Breast epithelium (tissue), 4 donors: ENCODE measurements at regions not wholly inside any gene's neighbourhood (a gene's known extent, or its start where the extent isn't known, plus 50 kb on each side); places are given as distances from the start of the nearest gene placed in this dataset.
A peak's percentile ranks its signal among the peaks of the same experiment; 100 is the strongest.
"Not testable (repeated sequence)": the region's sequence is repeated elsewhere in the genome, so short reads cannot be mapped to it uniquely, and the experiment has no call there.

Experiments used
- DNase-seq, 2 donors: peaks; one replicate each; pipeline ENCODE4 v3.0.0-alpha.2; 2019; ENCODE audit warnings: low spot score in 2 of 2
- H3K27ac ChIP-seq, 2 donors: fragments of 200-600 bp; sonication (generic) in 1 of 2; one replicate each; pipeline ENCODE4 v1.5.1; 2016 to 2019; ENCODE audit warnings: mild to moderate bottlenecking in 1 of 2
- H3K27me3 ChIP-seq, 2 donors: fragments of 200-600 bp; sonication (generic) in 1 of 2; one replicate each; pipeline versions ENCODE4 v1.5.1 to v1.6.0; 2017 to 2019; ENCODE audit warnings: control low read depth in 1 of 2, mild to moderate bottlenecking in 1 of 2
- H3K36me3 ChIP-seq: fragments of 200-600 bp; one replicate; pipeline ENCODE4 v1.5.1; 2019
- H3K4me1 ChIP-seq, 2 donors: fragments of 200-600 bp; sonication (generic); one replicate each; pipeline ENCODE4 v1.5.1; 2016 to 2019; ENCODE audit warnings: control low read depth in 1 of 2
- H3K4me3 ChIP-seq, 3 donors: fragments of 200-600 bp; sonication (generic); 1 replicate in 2 of 3; 2 replicates in 1 of 3; pipeline ENCODE4 v1.5.1; 2016 to 2019; ENCODE audit warnings: mild to moderate bottlenecking in 3 of 3, moderate library complexity in 2 of 3
- H3K9me3 ChIP-seq, 2 donors: fragments of 200-600 bp; sonication (generic) in 1 of 2; one replicate each; pipeline ENCODE4 v1.5.1; 2016 to 2019; ENCODE audit warnings: control low read depth in 1 of 2
- POLR2A ChIP-seq: fragments of 450-650 bp; IDR thresholded peaks from one replicate; pipeline ENCODE4 v1.6.1; 2016; ENCODE audit warnings: antibody characterized with exemption, mild to moderate bottlenecking, moderate library complexity
- POLR2AphosphoS5 ChIP-seq, 3 donors: sonication (generic); formaldehyde crosslinking; IDR thresholded peaks; one replicate each; pipeline ENCODE4 v1.6.1; 2017; ENCODE audit warnings: antibody characterized with exemption in 3 of 3
- intact Hi-C: fragments of 100-400 bp; cut with DNase I; formaldehyde crosslinking; loops from one replicate; pipeline ENCODE4 v1.15.1; 2023; ENCODE audit warnings: low total_unique reads
- TF ChIP-seq, protein P1 (sequence below), 3 donors: fragments of 450-650 bp; IDR thresholded peaks; one replicate each; pipeline ENCODE4 v1.5.1; 2016 to 2017; ENCODE audit warnings: antibody characterized with exemption in 3 of 3, mild to moderate bottlenecking in 3 of 3, moderate library complexity in 3 of 3

DNA sequence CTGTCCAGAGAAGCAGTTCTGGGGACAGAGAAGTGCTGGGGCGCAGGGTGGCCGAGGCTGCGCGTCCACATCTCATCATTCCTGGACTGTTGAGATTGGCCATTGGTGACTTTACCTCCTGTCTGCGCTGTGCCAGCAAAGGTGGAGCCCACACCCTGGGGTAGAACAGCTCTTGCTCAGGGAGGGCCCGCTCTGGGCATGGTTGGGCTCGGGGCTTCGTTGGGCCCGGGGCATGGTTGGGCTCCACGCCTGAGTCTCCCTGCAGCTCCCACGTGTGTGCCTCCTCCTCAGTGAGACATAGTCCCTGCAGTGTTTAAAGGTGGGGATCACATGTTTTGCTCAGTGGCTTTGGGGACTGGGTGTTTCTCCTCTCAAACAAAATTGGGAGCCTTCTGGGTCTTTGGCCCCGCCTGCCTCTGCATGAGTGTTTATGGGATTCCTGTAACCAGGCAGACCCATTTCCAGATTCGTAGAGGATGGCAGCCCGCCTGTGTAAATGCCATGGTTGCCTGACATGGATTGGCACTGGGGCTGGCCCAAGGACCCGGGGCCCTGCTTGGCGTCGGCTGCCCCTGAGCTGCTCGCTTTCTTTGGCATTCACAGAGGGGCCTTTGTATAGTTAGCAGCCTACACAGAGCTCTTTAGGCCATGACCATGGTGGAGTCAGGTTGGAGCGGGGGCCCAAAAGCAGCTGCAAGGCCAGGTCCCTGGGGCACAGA, 104.6 kb downstream of the TLR5 start:
- Histone ChIP-seq H3K4me3 (no peak overlapping the region), H3K9me3 (no peaks in the 10 kb centered on the region), H3K36me3 (no peaks in the 10 kb centered on the region), H3K27me3 (no peaks in the 10 kb centered on the region), H3K27ac (no peak overlapping the region), H3K4me1 (no peaks in the 10 kb centered on the region)
- intact Hi-C loops, result no loop called here
- no peak for DNase-seq
- TF ChIP-seq, protein P1, sequence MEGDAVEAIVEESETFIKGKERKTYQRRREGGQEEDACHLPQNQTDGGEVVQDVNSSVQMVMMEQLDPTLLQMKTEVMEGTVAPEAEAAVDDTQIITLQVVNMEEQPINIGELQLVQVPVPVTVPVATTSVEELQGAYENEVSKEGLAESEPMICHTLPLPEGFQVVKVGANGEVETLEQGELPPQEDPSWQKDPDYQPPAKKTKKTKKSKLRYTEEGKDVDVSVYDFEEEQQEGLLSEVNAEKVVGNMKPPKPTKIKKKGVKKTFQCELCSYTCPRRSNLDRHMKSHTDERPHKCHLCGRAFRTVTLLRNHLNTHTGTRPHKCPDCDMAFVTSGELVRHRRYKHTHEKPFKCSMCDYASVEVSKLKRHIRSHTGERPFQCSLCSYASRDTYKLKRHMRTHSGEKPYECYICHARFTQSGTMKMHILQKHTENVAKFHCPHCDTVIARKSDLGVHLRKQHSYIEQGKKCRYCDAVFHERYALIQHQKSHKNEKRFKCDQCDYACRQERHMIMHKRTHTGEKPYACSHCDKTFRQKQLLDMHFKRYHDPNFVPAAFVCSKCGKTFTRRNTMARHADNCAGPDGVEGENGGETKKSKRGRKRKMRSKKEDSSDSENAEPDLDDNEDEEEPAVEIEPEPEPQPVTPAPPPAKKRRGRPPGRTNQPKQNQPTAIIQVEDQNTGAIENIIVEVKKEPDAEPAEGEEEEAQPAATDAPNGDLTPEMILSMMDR (IDR thresholded peaks at IDR 0.05), result no peak
- no peak for TF ChIP-seq POLR2A
- no peak for TF ChIP-seq POLR2AphosphoS5 (IDR thresholded peaks at IDR 0.05)

DNA sequence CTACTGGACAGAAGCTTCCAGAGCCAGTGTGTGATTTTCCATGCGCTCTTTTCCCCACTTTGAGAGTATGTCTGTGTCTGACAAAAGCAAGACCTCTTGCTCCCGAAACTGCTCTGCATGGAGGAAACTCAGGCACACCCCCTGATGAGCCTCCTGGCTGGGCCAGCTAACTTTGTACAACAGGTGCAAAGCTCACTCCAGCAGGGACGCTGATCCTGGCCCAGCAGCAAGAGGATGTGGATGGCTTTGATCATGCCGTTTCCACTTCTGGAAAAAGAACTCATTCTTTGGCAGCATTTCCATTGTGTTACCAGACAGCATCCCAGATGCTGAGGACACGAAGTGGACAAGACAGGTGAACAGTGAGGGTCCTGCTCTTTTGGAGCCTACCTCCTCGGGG, 103.1 kb downstream of the TLR5 start:
- no peak overlapping the region for H3K27ac ChIP-seq
- intact Hi-C loops, result no loop called here

DNA sequence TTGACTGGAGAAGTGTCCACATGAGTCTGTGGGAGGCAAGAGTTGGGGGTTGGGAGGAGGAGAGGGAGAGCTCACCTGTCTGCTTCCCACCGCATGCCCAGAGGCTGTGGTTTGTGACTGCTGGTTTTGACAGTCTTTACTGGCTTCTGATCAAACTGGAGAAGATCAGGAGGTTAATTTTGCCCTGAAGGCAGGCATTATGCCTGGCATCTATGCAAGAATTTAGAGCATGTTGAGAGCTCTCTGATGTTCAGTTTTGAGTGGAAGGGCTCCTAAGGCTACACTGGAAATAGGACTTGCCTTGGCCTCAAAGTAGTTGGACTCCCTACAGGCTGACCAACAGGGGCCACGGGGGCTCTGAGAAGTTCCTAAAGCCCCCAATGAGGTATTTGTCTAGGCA, 101.6 kb downstream of the TLR5 start:
- Histone ChIP-seq H3K27me3 (no peaks in the 10 kb centered on the region), H3K9me3 (peaks cover 0 to 12% of the 10 kb centered on the region in 2 donors), H3K4me3 (no peak overlapping the region), H3K4me1 (no peaks in the 10 kb centered on the region), H3K36me3 (no peaks in the 10 kb centered on the region), H3K27ac (no peak overlapping the region)
- intact Hi-C loops, result no loop called here
- TF ChIP-seq POLR2AphosphoS5 (IDR thresholded peaks at IDR 0.05) (no peak), POLR2A (no peak)
- TF ChIP-seq, protein P1 (IDR thresholded peaks at IDR 0.05), result no peak
- peak in 1 of 2 donors; percentile 24 for DNase-seq

More for the DNA sequence above, 103.1 kb downstream of the TLR5 start:
- H3K4me3 ChIP-seq, result no peak overlapping the region
- no peaks in the 10 kb centered on the region for H3K4me1 ChIP-seq
- no peak for TF ChIP-seq POLR2A
- TF ChIP-seq, protein P1 (IDR thresholded peaks at IDR 0.05), result no peak
- TF ChIP-seq POLR2AphosphoS5 (IDR thresholded peaks at IDR 0.05), result no peak
- H3K36me3 ChIP-seq, result no peaks in the 10 kb centered on the region
- DNase-seq, result no peak
- no peaks in the 10 kb centered on the region for H3K9me3 ChIP-seq
- no peaks in the 10 kb centered on the region for H3K27me3 ChIP-seq

DNA sequence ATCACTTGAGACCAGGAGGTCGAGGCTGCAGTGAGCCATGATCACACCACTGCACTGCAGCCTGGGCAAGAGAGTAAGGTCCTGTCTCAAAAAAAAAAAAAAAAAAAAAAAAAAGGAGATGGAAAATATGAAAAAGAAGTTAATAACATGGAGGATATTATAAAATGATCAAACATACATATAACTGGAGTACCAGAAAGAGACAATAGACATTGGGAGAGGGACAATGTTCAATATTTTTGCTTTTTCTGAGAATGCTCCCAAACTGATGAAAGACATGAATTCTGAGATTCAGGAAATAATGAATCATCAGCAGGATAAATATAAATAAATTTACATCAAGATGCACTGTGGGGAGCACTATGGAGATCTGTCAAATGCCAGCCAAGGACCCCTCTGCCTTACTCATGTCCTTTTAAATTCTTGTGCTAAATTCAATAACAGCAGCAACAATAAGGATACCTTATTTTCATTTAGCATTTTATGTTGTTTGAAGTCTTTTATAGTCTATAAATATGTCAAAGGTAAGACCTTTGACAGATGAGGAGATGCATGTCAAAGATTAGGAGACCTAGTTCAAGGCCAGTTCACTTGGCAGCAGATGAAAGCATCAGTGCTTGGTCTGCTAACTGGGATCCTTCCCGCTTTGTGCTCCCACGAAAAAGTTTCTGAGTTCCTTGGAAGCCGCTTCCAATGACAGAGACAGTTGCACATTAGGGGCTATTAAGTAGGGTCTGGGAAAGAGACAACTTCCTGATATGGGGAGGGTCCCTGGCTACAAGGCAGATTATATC, 97.7 kb downstream of the TLR5 start:
- H3K9me3 ChIP-seq, result peaks cover 0 to 19% of the 10 kb centered on the region in 2 donors
- H3K4me3 ChIP-seq, result no peak overlapping the region
- intact Hi-C loops, result no loop called here
- DNase-seq, result no peak
- no peak overlapping the region for H3K27ac ChIP-seq
- no peaks in the 10 kb centered on the region for H3K27me3 ChIP-seq
- no peaks in the 10 kb centered on the region for H3K4me1 ChIP-seq
- no peaks in the 10 kb centered on the region for H3K36me3 ChIP-seq
- TF ChIP-seq POLR2A, result no peak
- TF ChIP-seq, protein P1 (IDR thresholded peaks at IDR 0.05), result no peak

DNA sequence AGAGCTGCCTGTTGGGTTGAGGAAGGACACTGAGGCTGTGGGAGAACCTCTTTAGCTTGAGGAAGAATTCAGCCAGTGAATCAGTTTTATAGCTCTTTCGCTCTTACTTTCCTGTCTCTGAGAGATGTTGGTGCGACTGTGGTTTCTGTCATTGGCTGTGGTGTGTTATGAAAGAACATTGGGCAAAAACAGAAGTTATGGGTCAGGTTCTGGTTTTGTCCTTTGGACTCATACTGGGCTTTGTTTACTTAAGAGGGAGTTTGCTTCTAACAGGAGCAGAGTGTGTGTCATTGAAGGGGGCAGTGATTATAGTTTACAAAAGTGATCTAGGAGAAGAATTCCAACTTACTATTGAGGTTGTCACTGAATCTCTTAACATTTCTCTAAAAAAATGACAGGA, 97.0 kb downstream of the TLR5 start:
- Histone ChIP-seq H3K27ac (no peak overlapping the region), H3K9me3 (peaks cover 0 to 19% of the 10 kb centered on the region in 2 donors), H3K27me3 (no peaks in the 10 kb centered on the region), H3K36me3 (no peaks in the 10 kb centered on the region), H3K4me1 (no peaks in the 10 kb centered on the region), H3K4me3 (no peak overlapping the region)
- no peak for DNase-seq
- TF ChIP-seq, protein P1 (IDR thresholded peaks at IDR 0.05), result no peak
- TF ChIP-seq POLR2AphosphoS5 (IDR thresholded peaks at IDR 0.05), result no peak
- TF ChIP-seq POLR2A, result no peak
- intact Hi-C loops, result no loop called here

DNA sequence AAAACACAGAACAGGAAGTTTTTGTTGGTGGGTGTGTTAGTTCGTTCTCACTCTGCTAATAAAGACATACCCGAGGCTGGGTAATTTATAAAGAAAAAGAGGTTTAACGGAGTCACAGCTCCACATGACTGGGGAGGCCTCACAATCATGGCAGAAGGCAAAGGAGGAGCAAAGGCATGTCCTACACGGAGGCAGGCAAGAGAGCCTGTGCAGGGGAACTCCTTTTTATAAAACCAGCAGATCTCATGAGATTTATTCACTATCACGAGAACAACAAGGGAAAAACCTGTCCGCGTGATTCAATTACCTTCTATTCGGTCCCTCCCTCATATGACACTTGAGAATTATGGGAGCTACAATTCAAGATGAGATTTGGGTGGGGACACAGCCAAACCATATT, 96.6 kb downstream of the TLR5 start:
- intact Hi-C loops, H3K4me1 ChIP-seq, H3K36me3 ChIP-seq, DNase-seq, H3K4me3 ChIP-seq, H3K27me3 ChIP-seq, H3K27ac ChIP-seq: not testable (repeated sequence)
- peaks cover 0 to 19% of the 10 kb centered on the region in 2 donors for H3K9me3 ChIP-seq
